Skeletal muscle satellite cell (primary cell): ENCODE measurements at regions not wholly inside any gene's neighbourhood (a gene's known extent, or its start where the extent isn't known, plus 50 kb on each side); places are given as distances from the start of the nearest gene placed in this dataset.

Source experiments
- H3K27me3 ChIP-seq: 2 replicates; pipeline ENCODE4 v1.7.0; 2013; ENCODE audit warnings: low read length; ENCODE audit not compliant: control insufficient read depth, insufficient read depth
- H3K36me3 ChIP-seq: 2 replicates; pipeline ENCODE4 v1.7.0; 2013; ENCODE audit warnings: mild to moderate bottlenecking, control low read depth, low read length; ENCODE audit not compliant: insufficient read depth
- H3K4me1 ChIP-seq: 2 replicates; pipeline ENCODE4 v1.7.0; 2013; ENCODE audit warnings: low read length; ENCODE audit not compliant: control insufficient read depth, insufficient read depth
- H3K4me2 ChIP-seq: 2 replicates; pipeline ENCODE4 v1.7.0; 2013; ENCODE audit warnings: mild to moderate bottlenecking, low read length
- H3K4me3 ChIP-seq: 2 replicates; pipeline ENCODE4 v1.7.0; 2013; ENCODE audit warnings: low read length
- H3K9ac ChIP-seq: 2 replicates; pipeline ENCODE4 v1.7.0; 2013; ENCODE audit warnings: mild to moderate bottlenecking, low read depth, low read length, moderate library complexity
- H3K9me3 ChIP-seq: replicated peaks from 2 replicates; pipeline ENCODE4 v1.7.0; 2013; ENCODE audit warnings: mild to moderate bottlenecking, control low read depth, low read length

DNA sequence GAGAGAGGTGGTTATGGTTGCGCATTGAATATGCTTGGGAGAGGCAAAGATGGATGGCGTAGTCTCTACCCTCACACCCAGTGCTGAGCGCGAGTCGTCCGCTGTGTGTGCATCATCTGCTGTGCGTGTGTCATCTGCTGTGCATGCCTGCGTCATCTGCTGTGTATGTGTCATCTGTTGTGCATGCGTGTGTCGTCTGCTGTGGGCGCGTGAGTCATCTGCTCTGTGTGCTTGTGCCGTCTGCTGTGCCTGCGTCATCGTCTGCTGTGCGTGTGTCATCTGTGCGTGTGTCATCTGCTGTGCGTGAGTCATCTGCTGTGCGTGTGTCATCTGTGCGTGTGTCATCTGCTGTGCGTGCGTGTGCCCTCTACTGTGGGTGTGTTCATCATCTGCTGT is 68.0 kb upstream of the IRX4 start:
- H3K4me2 ChIP-seq = no peak overlapping the region
- no peaks in the 10 kb centered on the region for H3K9me3 ChIP-seq
- H3K36me3 ChIP-seq = no peaks in the 10 kb centered on the region
- H3K9ac ChIP-seq = no peak overlapping the region
- no peak overlapping the region for H3K4me3 ChIP-seq
- H3K4me1 ChIP-seq = no peaks in the 10 kb centered on the region
- H3K27me3 ChIP-seq = no peaks in the 10 kb centered on the region

DNA sequence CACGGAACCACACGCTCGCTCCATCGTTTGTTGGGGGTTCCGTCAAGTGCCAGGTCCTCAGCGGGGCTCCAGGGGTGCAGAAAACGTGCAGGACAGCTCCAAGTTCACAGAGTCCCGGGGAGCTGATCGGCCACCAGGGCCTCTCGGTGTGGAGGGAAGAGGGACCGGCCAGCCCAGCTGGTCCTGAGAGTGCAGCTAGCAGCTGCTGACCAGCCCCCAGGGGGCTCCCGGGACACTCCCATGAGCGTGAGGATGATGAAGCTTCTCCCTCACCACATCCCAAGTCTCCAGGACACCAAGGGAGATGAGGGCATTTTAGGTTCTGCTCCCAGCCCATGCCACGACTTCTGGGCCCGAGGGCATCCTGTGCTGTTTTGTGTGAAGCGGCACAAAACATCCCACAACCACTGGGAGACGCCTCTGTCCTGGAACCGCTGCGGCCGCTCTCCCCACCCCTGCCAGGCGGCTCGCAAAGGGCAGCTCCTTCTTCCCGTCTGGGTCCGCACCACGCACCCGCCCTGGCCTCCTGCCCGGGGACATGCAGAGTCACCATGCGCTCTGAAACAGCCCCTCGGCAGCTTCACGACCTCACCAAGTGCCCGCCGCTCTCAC is 67.5 kb upstream of the IRX4 start:
- no peak overlapping the region for H3K4me2 ChIP-seq
- no peaks in the 10 kb centered on the region for H3K4me1 ChIP-seq
- H3K9me3 ChIP-seq = no peaks in the 10 kb centered on the region
- H3K27me3 ChIP-seq = no peaks in the 10 kb centered on the region
- no peak overlapping the region for H3K4me3 ChIP-seq
- H3K9ac ChIP-seq = no peak overlapping the region
- H3K36me3 ChIP-seq = no peaks in the 10 kb centered on the region

DNA sequence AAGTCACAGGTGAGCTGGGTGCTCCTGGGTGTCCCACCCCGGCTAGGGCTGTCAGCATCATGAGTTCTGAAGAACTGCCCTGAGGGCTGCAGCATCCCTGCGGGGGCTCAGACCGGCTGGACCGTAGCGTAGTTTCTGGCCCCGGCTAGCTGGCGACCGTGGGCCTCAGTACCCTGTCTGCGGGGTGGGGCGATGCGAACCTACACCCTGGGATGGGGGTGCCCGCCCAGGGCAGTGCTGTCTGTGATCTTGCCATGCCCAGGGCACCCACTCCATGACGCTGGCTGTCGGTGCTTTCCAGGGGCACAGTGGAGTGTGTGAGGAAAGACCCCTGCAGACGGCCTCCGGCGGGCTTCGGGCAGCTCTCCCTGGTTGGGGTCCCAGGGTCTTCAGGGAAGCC is 66.5 kb upstream of the IRX4 start:
- Histone ChIP-seq H3K27me3 (no peaks in the 10 kb centered on the region), H3K9me3 (no peaks in the 10 kb centered on the region), H3K4me2 (no peak overlapping the region), H3K4me1 (no peaks in the 10 kb centered on the region), H3K4me3 (no peak overlapping the region), H3K9ac (no peak overlapping the region), H3K36me3 (no peaks in the 10 kb centered on the region)

DNA sequence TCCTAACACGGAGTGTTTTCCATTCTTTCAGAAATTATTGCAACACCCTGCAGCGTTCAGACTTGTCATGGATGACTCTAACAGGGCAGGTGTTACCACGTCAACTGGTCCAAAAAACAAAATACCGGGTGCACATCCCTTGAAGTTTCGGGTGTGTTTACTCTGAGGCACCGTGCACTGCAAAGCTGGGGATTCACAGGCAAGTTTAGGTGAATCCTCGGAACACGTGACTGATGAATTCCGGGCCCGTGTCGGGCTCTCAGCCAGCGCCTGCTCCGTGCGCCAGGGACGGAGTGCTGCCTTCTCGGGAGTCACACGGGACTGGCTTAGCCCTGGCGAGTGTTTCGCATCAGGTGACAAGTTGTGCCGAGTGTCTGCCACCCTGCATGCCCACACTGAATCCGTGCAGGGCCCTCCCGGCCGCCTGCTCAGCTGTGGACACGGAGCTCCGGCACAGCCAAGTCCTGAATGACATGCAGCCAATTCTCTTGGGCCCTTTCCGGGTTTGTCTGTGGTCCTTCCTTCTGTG is 66.0 kb upstream of the IRX4 start:
- Histone ChIP-seq H3K4me2 (no peak overlapping the region), H3K9ac (no peak overlapping the region), H3K4me3 (no peak overlapping the region), H3K9me3 (no peaks in the 10 kb centered on the region), H3K27me3 (no peaks in the 10 kb centered on the region), H3K36me3 (no peaks in the 10 kb centered on the region), H3K4me1 (no peaks in the 10 kb centered on the region)

DNA sequence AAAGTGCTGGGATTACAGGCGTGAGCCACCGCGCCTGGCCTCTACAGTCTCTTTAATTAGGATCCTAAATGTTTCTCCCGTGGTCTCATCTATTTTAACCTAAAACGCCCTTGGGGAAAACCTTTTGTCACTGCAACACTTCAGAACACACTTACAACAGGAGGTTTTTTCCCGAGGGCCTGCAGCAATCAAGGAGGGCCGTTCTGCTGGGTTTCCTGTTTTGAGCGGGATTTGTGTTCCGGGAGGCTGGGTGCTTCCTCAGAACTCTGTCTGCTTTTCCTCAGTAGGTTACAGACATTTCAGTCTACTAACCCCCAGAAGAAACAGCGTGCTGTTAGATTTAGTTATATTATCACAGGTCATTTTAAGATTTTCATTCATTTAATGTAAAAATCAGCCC is 65.4 kb upstream of the IRX4 start:
- Histone ChIP-seq H3K4me2 (no peak overlapping the region), H3K4me3 (no peak overlapping the region), H3K9ac (no peak overlapping the region), H3K27me3 (no peaks in the 10 kb centered on the region), H3K36me3 (no peaks in the 10 kb centered on the region), H3K9me3 (no peaks in the 10 kb centered on the region), H3K4me1 (no peaks in the 10 kb centered on the region)

DNA sequence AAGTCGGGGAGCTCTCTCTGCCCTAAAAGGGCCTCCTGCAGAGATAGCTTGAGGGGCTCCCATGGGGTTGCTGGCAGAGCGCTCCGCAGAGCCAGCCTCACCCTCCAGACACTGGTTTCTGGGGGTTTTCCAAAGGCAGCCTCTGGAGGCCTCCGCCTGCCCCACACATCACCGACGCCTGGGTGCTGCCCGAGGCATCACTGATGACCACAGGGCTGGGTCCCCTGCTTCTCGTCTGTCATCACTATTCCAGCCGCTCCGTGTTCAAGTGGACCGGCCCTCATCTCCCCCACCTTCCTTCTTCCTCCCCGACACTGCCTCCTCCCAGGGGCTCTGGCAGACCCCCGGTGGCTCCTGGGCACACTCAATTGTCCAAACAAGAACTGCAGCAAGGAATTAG is 64.1 kb upstream of the IRX4 start:
- Histone ChIP-seq H3K9me3 (no peaks in the 10 kb centered on the region), H3K9ac (no peak overlapping the region), H3K4me2 (no peak overlapping the region), H3K27me3 (no peaks in the 10 kb centered on the region), H3K4me3 (no peak overlapping the region), H3K36me3 (no peaks in the 10 kb centered on the region), H3K4me1 (no peaks in the 10 kb centered on the region)

DNA sequence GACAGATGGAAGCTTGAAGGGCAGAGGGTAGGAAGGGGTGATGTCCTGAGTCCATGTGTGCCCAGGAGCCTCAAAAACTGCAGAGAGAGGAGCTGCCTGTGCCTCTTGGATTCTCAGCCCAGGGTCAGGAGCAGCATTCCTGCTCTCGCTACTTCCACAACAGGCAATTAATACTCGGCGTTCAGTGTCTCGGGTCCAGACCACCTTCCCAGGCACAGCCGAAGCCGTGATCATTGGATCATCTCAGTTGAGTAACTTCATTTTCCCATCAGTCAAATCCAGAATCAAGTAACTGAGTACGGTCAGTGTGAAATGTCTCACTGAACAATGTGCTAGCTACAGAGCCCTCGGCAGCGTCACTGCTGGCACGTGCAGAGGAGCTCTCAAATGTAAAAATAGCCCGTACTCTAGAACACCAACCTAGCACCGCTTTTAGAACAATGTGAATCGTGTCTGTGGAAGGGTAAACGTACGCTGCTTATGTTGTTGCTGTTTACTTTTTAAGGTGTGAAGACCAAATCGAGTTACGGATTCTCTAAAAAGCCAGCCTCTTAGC is 63.5 kb upstream of the IRX4 start:
- H3K27me3 ChIP-seq = no peaks in the 10 kb centered on the region
- no peaks in the 10 kb centered on the region for H3K36me3 ChIP-seq
- no peak overlapping the region for H3K4me2 ChIP-seq
- H3K4me1 ChIP-seq = no peaks in the 10 kb centered on the region
- no peak overlapping the region for H3K9ac ChIP-seq
- no peaks in the 10 kb centered on the region for H3K9me3 ChIP-seq
- H3K4me3 ChIP-seq = no peak overlapping the region

DNA sequence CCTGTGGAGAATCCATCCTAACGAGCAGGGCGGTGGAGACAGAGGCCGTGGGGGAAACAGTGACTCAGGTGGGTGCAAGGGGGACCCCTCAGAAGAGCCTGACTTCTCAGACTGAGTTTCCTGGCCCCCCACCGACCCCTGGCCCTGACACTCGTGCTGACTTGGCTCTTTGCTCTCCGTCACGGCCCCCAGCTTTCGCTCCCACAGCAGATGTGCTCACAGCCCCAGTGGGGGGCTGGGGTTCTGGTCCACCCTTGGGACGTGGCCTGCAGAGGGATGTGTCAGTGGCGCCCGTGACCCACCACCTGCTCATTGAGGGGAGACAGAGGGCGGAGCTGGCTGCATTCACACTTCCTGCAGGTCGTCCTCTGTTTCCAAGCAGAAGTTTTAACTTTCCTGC is 62.9 kb upstream of the IRX4 start:
- H3K9me3 ChIP-seq = no peaks in the 10 kb centered on the region
- no peaks in the 10 kb centered on the region for H3K27me3 ChIP-seq
- no peaks in the 10 kb centered on the region for H3K4me1 ChIP-seq
- no peak overlapping the region for H3K4me3 ChIP-seq
- no peak overlapping the region for H3K4me2 ChIP-seq
- H3K9ac ChIP-seq = no peak overlapping the region
- no peaks in the 10 kb centered on the region for H3K36me3 ChIP-seq

DNA sequence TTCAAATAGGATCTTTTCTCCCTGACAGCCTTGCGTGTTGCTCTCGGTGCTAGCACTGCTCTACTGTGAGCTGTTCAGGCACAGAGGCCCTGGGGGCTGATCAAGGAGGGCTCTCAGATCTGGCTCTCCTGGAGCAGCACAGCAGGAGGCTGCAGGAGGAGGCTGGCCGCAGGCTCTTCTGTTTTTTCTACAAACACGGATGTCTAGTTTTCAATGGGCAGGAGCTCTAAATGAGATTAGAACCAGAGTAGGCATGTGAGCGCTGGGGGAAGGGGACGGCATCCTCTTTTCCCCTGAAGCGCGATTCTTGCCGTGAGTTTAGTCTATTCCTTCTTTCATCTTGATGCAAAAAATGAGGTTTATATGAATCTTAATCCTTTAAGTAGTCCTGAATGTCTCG is 61.7 kb upstream of the IRX4 start:
- H3K4me1 ChIP-seq = no peaks in the 10 kb centered on the region
- no peaks in the 10 kb centered on the region for H3K36me3 ChIP-seq
- no peak overlapping the region for H3K4me3 ChIP-seq
- no peak overlapping the region for H3K4me2 ChIP-seq
- no peaks in the 10 kb centered on the region for H3K9me3 ChIP-seq
- no peak overlapping the region for H3K9ac ChIP-seq
- H3K27me3 ChIP-seq = no peaks in the 10 kb centered on the region

DNA sequence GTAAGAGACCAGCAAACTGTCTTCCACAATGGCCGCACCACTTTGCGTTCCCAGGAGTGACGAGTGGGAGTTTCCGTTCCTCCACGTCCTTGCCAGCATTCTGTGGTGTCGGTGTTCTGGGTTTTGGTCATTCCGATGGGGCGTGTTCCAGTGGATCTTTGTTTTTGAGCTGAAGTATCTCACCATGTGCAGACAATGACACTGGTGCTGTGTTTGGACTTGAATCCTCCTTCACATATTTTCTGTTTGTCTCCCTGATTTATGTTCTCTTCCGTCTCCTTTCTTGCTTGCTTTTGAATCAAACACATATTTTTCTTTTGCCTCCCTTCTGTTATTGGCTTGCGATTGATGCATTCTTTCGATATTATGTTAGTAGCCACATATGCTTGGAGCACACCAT is 60.8 kb upstream of the IRX4 start:
- H3K36me3 ChIP-seq = no peaks in the 10 kb centered on the region
- no peak overlapping the region for H3K4me2 ChIP-seq
- no peaks in the 10 kb centered on the region for H3K27me3 ChIP-seq
- no peaks in the 10 kb centered on the region for H3K4me1 ChIP-seq
- no peaks in the 10 kb centered on the region for H3K9me3 ChIP-seq
- no peak overlapping the region for H3K9ac ChIP-seq
- no peak overlapping the region for H3K4me3 ChIP-seq

DNA sequence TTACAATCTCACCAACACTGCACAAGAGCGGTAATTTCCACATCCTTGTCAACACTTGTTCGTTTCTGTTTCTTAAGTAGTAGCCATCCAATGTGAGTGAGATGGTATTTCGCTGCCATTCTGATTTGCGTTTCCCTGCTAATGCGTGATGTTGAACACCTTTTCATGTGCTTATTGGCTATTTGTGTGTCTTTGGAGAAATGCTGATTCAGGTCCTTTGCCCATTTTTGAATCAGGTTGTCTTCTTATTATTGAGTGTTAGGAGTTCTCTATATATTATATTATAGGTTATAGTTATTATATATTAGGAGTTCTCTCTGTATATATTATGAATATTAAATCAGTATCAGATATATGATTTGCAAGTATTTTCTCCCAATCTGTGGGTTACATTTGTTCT is 59.9 kb upstream of the IRX4 start:
- Histone ChIP-seq H3K4me2 (no peak overlapping the region), H3K4me1 (no peaks in the 10 kb centered on the region), H3K9me3 (no peaks in the 10 kb centered on the region)

DNA sequence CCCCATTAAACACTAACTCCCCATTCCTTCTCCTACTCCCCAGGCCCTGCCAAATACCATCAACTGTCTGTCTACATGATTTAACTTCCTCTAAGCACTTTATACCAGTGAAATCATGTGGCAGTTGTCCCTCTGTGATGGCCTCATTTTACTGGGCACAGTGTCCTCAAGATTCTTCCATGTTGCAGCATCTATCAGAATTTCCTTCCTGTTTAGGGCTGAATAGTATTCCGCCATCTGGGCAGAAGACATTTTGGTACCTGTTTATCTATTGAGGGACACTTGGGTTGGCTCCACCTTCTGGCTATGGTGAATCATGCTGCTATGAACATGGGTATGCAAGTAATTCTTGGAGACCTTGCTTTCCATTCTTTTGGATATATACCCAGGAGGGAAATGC is 59.4 kb upstream of the IRX4 start:
- Histone ChIP-seq H3K4me2 (no peak overlapping the region), H3K4me3 (no peak overlapping the region)

More for the DNA sequence above, 59.9 kb upstream of the IRX4 start:
- Histone ChIP-seq H3K9ac (no peak overlapping the region), H3K27me3 (no peaks in the 10 kb centered on the region), H3K4me3 (no peak overlapping the region), H3K36me3 (no peaks in the 10 kb centered on the region)

More for the DNA sequence above, 59.4 kb upstream of the IRX4 start:
- Histone ChIP-seq H3K9ac (no peak overlapping the region), H3K9me3 (no peaks in the 10 kb centered on the region), H3K27me3 (no peaks in the 10 kb centered on the region), H3K4me1 (no peaks in the 10 kb centered on the region), H3K36me3 (no peaks in the 10 kb centered on the region)
